Left lung (tissue), 4 donors: ENCODE measurements at regions not wholly inside any gene's neighbourhood (a gene's known extent, or its start where the extent isn't known, plus 50 kb on each side); places are given as distances from the start of the nearest gene placed in this dataset.

Experiments
- ATAC-seq: fragments of 200-7000 bp; cut with Tn5 transposase; one replicate; pipeline ENCODE4 v1.9.1; 2020; ENCODE audit warnings: moderate library complexity
- DNase-seq, 4 donors: peaks; one replicate each; pipeline ENCODE4 v3.0.0-alpha.2; 2013 to 2020
- H3K27ac ChIP-seq, 2 donors: fragments of 200-600 bp; sonication (generic) in 1 of 2; one replicate each; pipeline versions ENCODE4 v1.5.0 to v1.8.0; 2020 to 2021
- H3K27me3 ChIP-seq, 2 donors: fragments of 200-600 bp; sonication (generic) in 1 of 2; one replicate each; pipeline versions ENCODE4 v1.5.0 to v1.8.0; 2020 to 2021
- H3K36me3 ChIP-seq, 2 donors: fragments of 200-600 bp; sonication (generic) in 1 of 2; one replicate each; pipeline versions ENCODE4 v1.5.0 to v1.8.0; 2020 to 2021
- H3K4me1 ChIP-seq, 2 donors: fragments of 200-600 bp; one replicate each; pipeline ENCODE4 v1.8.0; 2021
- H3K4me3 ChIP-seq, 2 donors: fragments of 200-600 bp; sonication (generic) in 1 of 2; one replicate each; pipeline versions ENCODE4 v1.5.0 to v1.8.0; 2020 to 2021; ENCODE audit warnings: mild to moderate bottlenecking in 1 of 2
- H3K9me3 ChIP-seq, 2 donors: fragments of 200-600 bp; sonication (generic) in 1 of 2; one replicate each; pipeline versions ENCODE4 v1.5.0 to v1.8.0; 2020 to 2021
- intact Hi-C, 2 donors: fragments of 100-400 bp; cut with DNase I; formaldehyde crosslinking; loops; one replicate each; pipeline versions ENCODE4 v1.11.2 to v1.14.2; 2022
- TF ChIP-seq, protein P1 (sequence below), 2 donors: fragments of 200-600 bp; sonication (generic) in 1 of 2; IDR thresholded peaks; one replicate each; pipeline versions ENCODE4 v1.5.0 to v1.8.0; 2021; ENCODE audit warnings: antibody characterized with exemption in 2 of 2
- donor health status: DM: no; HTN: yes; CAD: no.
- donor health status: DM: no; HTN: no; CAD: no.

DNA sequence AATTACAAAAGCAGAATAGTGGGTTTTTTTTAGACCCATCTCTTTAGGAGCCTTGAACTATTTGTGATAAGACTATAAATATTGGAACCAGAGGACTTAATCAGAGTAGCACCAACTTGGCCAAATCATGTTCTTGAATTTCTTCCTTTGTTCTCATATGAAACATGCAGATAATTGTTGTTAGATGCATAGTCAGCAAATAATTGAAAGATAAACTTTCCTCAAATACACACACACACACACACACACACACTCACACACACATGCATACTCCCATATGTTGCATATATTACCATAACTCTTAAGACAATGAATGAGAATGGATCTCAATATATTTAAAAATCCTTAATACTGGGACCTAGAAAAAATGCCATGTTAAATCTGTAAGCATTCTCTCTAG lies 310.4 kb downstream of the KCNJ2 start:
- TF ChIP-seq, protein P1, sequence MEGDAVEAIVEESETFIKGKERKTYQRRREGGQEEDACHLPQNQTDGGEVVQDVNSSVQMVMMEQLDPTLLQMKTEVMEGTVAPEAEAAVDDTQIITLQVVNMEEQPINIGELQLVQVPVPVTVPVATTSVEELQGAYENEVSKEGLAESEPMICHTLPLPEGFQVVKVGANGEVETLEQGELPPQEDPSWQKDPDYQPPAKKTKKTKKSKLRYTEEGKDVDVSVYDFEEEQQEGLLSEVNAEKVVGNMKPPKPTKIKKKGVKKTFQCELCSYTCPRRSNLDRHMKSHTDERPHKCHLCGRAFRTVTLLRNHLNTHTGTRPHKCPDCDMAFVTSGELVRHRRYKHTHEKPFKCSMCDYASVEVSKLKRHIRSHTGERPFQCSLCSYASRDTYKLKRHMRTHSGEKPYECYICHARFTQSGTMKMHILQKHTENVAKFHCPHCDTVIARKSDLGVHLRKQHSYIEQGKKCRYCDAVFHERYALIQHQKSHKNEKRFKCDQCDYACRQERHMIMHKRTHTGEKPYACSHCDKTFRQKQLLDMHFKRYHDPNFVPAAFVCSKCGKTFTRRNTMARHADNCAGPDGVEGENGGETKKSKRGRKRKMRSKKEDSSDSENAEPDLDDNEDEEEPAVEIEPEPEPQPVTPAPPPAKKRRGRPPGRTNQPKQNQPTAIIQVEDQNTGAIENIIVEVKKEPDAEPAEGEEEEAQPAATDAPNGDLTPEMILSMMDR (IDR thresholded peaks at IDR 0.05): no peak
- DNase-seq (no peak), ATAC-seq (no peak)
- Histone ChIP-seq H3K27me3 (no peaks in the 10 kb centered on the region), H3K4me3 (no peak overlapping the region), H3K27ac (no peak overlapping the region), H3K4me1 (no peaks in the 10 kb centered on the region), H3K9me3 (peaks cover 0 to 28% of the 10 kb centered on the region in 2 donors), H3K36me3 (no peaks in the 10 kb centered on the region)
- intact Hi-C loops: no loop called here

DNA sequence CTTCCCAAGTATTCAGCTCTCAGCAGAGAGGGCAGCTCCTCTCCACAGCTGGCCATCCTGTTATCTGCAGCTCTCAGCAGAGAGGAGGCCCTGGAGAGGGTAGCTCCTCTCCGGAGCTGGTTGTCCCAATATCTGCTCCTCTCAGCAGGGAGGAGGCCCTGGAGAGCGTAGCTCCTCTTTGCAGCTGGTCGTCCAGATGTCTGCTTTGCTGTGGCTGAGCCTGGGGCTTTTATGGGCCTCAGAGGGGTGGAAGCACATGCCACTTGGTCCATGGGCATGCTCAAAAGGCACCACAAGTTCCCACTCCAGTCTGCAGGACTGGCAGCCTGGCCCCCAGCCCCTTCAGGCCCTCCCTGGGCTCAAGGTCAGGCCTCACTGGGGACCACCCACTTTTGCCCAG lies 314.3 kb downstream of the KCNJ2 start:
- H3K9me3 ChIP-seq: peaks cover 0 to 23% of the 10 kb centered on the region in 2 donors
- DNase-seq: peak in 1 of 4 donors; percentile 62
- no peaks in the 10 kb centered on the region for H3K36me3 ChIP-seq
- no peak for ATAC-seq
- no peaks in the 10 kb centered on the region for H3K27me3 ChIP-seq
- no peak overlapping the region for H3K27ac ChIP-seq
- H3K4me1 ChIP-seq: no peaks in the 10 kb centered on the region
- intact Hi-C loops: no loop called here
- TF ChIP-seq, protein P1 (IDR thresholded peaks at IDR 0.05): no peak
- H3K4me3 ChIP-seq: no peak overlapping the region

DNA sequence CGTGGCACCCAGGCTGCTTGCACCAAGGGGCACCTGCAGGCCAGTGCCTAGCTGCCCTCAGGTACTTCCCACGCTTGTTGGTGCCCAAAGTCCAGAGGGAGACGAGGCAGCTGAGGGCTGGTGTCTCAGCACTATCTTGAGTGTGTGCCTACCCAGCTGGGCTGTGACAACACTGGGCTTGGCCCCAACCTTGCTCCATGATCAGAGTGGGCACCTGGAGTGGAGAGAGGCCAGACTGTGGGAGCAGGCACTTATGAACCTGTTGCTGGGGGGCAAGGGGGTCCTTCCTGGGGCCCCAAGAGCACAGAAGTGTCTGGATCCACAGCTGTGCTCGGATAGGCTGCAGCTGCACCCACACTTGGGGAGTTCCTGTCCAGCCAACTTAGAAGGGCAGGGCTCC lies 314.7 kb downstream of the KCNJ2 start:
- no peaks in the 10 kb centered on the region for H3K4me1 ChIP-seq
- TF ChIP-seq, protein P1 (IDR thresholded peaks at IDR 0.05): no peak
- no peak for ATAC-seq

DNA sequence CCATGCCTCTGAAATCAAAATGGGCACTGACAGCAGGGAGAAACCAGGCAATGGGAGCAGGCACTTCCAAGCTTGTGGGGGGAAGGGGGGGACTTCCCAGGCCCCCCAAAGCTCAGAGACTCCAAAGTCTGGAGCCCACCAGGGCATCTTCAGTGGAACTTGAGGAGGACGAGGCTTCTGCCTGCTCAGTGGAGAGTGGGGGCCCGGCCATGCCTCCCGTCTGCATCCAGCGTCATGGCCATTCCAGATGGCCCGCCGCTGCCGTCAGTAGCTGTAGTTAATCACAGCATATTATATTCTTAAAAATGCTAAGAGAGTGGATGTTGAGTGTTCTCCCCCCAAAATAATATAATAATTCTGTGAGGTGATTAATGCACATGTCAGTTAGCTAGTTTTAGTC lies 315.2 kb downstream of the KCNJ2 start:
- DNase-seq: peak in 1 of 4 donors; percentile 37
- no peak for ATAC-seq
- intact Hi-C loops: no loop called here
- TF ChIP-seq, protein P1 (IDR thresholded peaks at IDR 0.05): no peak
- H3K27me3 ChIP-seq: no peaks in the 10 kb centered on the region
- no peaks in the 10 kb centered on the region for H3K4me1 ChIP-seq
- H3K27ac ChIP-seq: no peak overlapping the region
- no peak overlapping the region for H3K4me3 ChIP-seq
- no peaks in the 10 kb centered on the region for H3K36me3 ChIP-seq
- peaks cover 0 to 23% of the 10 kb centered on the region in 2 donors for H3K9me3 ChIP-seq

More for the DNA sequence above, 314.7 kb downstream of the KCNJ2 start:
- H3K27ac ChIP-seq: no peak overlapping the region
- H3K4me3 ChIP-seq: no peak overlapping the region
- no peaks in the 10 kb centered on the region for H3K27me3 ChIP-seq
- intact Hi-C loops: no loop called here
- peak in 1 of 4 donors; percentile 20 for DNase-seq
- no peaks in the 10 kb centered on the region for H3K36me3 ChIP-seq
- peaks cover 0 to 23% of the 10 kb centered on the region in 2 donors for H3K9me3 ChIP-seq

DNA sequence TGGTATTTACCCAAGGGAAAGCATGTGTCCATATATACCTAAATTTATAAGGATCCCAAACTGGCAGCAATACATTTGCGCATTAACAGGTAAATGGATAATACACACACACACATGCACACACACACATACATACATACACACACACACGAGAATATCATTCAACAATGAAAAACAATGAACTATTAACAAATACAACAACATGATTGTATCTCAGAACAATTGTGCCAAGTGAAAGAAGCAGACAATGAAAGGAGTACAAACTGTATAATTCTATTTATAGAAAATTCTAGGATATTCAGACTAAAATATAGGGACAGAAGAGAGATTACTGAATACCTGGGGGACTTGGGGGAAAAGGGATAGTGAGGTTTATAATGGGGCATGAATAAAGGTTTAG lies 323.0 kb downstream of the KCNJ2 start:
- intact Hi-C loops: no loop called here
- DNase-seq (no peak), ATAC-seq (no peak)
- Histone ChIP-seq H3K9me3 (no peaks in the 10 kb centered on the region), H3K4me1 (no peaks in the 10 kb centered on the region), H3K27me3 (no peaks in the 10 kb centered on the region), H3K4me3 (no peak overlapping the region), H3K27ac (no peak overlapping the region), H3K36me3 (no peaks in the 10 kb centered on the region)
- TF ChIP-seq, protein P1 (IDR thresholded peaks at IDR 0.05): no peak
